Activated CD8-positive, alpha-beta memory T cell treated with anti-CD3 and anti-CD28 coated beads, Interleukin-2, amount 10 ng/mL, durations not matched to agents 7 days and 5 days (primary cell): ENCODE measurements at regions not wholly inside any gene's neighbourhood (a gene's known extent, or its start where the extent isn't known, plus 50 kb on each side); places are given as distances from the start of the nearest gene placed in this dataset.

ENCODE experiments used
- ATAC-seq: fragments of 150-1000 bp; cut with Tn5 transposase; one replicate; pipeline ENCODE4 v1.10.0; 2021; ENCODE audit warnings: moderate library complexity
- CTCF ChIA-PET: fragments of 350-600 bp; sonication (Branson Sonifier 250); formaldehyde crosslinking; loops from one replicate; lab custom pipeline; 2021; ENCODE audit warnings: antibody characterized with exemption; lab: Charles Lee
- DNase-seq: peaks from one replicate; pipeline ENCODE4 v3.0.0-alpha.2; 2020
- H3K27ac Mint-ChIP-seq: one replicate; pipeline ENCODE4 v1.8.0; 2021; ENCODE audit warnings: mild to moderate bottlenecking, mixed read lengths
- H3K27me3 Mint-ChIP-seq: one replicate; pipeline ENCODE4 v1.8.0; 2021; ENCODE audit warnings: mixed read lengths
- H3K36me3 Mint-ChIP-seq: one replicate; pipeline ENCODE4 v1.8.0; 2021; ENCODE audit warnings: mild to moderate bottlenecking, mixed read lengths
- H3K4me1 Mint-ChIP-seq: one replicate; pipeline ENCODE4 v1.8.0; 2021; ENCODE audit warnings: mixed read lengths
- H3K4me3 Mint-ChIP-seq: one replicate; pipeline ENCODE4 v1.8.0; 2021; ENCODE audit warnings: mild to moderate bottlenecking, moderate library complexity, mixed read lengths
- H3K9me3 Mint-ChIP-seq: one replicate; pipeline ENCODE4 v1.8.0; 2022; ENCODE audit warnings: low read depth, mixed read lengths

- no peak for ATAC-seq
- CTCF ChIA-PET, result no interaction called here
- no peaks in the 10 kb centered on the region for H3K27me3 Mint-ChIP-seq
- no peaks in the 10 kb centered on the region for H3K4me1 Mint-ChIP-seq
- H3K36me3 Mint-ChIP-seq, result no peaks in the 10 kb centered on the region
- H3K27ac Mint-ChIP-seq, result no peak overlapping the region
- no peak for DNase-seq
- H3K9me3 Mint-ChIP-seq, result no peaks in the 10 kb centered on the region
- no peak overlapping the region for H3K4me3 Mint-ChIP-seq
Observed at GRCh38 chr10:78952030-78952429, 116.7 kb upstream of the ZMIZ1 start.

- no peak overlapping the region for H3K27ac Mint-ChIP-seq
- no peaks in the 10 kb centered on the region for H3K36me3 Mint-ChIP-seq
- no peak overlapping the region for H3K4me3 Mint-ChIP-seq
- no peaks in the 10 kb centered on the region for H3K27me3 Mint-ChIP-seq
- no peaks in the 10 kb centered on the region for H3K9me3 Mint-ChIP-seq
- H3K4me1 Mint-ChIP-seq, result no peaks in the 10 kb centered on the region
- ATAC-seq (no peak), DNase-seq (no peak)
- CTCF ChIA-PET, result no interaction called here
Observed at GRCh38 chr10:78952686-78953085, 116.1 kb upstream of the ZMIZ1 start.

- no peak overlapping the region for H3K27ac Mint-ChIP-seq
- H3K36me3 Mint-ChIP-seq, result no peaks in the 10 kb centered on the region
- H3K27me3 Mint-ChIP-seq, result no peaks in the 10 kb centered on the region
- DNase-seq (no peak), ATAC-seq (peak; percentile 12)
- CTCF ChIA-PET, result no interaction called here
- H3K4me1 Mint-ChIP-seq, result no peaks in the 10 kb centered on the region
- H3K9me3 Mint-ChIP-seq, result no peaks in the 10 kb centered on the region
- no peak overlapping the region for H3K4me3 Mint-ChIP-seq
Observed at GRCh38 chr10:78953113-78953798, 115.5 kb upstream of the ZMIZ1 start.

GRCh38 chr10:78953799-78954297, 114.9 kb upstream of the ZMIZ1 start:
- Mint-ChIP-seq H3K27ac (no peak overlapping the region), H3K36me3 (no peaks in the 10 kb centered on the region), H3K9me3 (no peaks in the 10 kb centered on the region), H3K27me3 (no peaks in the 10 kb centered on the region), H3K4me1 (no peaks in the 10 kb centered on the region), H3K4me3 (no peak overlapping the region)
- ATAC-seq (no peak), DNase-seq (no peak)
- CTCF ChIA-PET, result interaction anchor here (1.4 kb wide), 1 partner anchor 242 kb away, joined by 3 read pairs; no protein-coding TSS in a partner anchor

GRCh38 chr10:78954689-78955088, 114.1 kb upstream of the ZMIZ1 start:
- Mint-ChIP-seq H3K4me1 (no peaks in the 10 kb centered on the region), H3K4me3 (no peak overlapping the region), H3K36me3 (no peaks in the 10 kb centered on the region), H3K27me3 (no peaks in the 10 kb centered on the region), H3K27ac (no peak overlapping the region), H3K9me3 (no peaks in the 10 kb centered on the region)
- DNase-seq, result no peak
- CTCF ChIA-PET, result interaction anchor here (1.1 to 1.4 kb wide), 2 partner anchors 20 to 241 kb away, joined by 3 read pairs; no protein-coding TSS in a partner anchor
- ATAC-seq, result no peak

GRCh38 chr10:78955206-78955605, 113.6 kb upstream of the ZMIZ1 start:
- Mint-ChIP-seq H3K27me3 (no peaks in the 10 kb centered on the region), H3K27ac (no peak overlapping the region), H3K4me3 (no peak overlapping the region), H3K9me3 (no peaks in the 10 kb centered on the region), H3K4me1 (no peaks in the 10 kb centered on the region), H3K36me3 (no peaks in the 10 kb centered on the region)
- CTCF ChIA-PET, result interaction anchor here (1.1 to 1.4 kb wide), 2 partner anchors 20 to 240 kb away, joined by 3 read pairs; no protein-coding TSS in a partner anchor
- DNase-seq (no peak), ATAC-seq (no peak)

- no peak overlapping the region for H3K4me3 Mint-ChIP-seq
- no peak for DNase-seq
- CTCF ChIA-PET, result no interaction called here
- no peak for ATAC-seq
- no peaks in the 10 kb centered on the region for H3K27me3 Mint-ChIP-seq
- H3K4me1 Mint-ChIP-seq, result no peaks in the 10 kb centered on the region
- no peaks in the 10 kb centered on the region for H3K36me3 Mint-ChIP-seq
- H3K27ac Mint-ChIP-seq, result no peak overlapping the region
- no peaks in the 10 kb centered on the region for H3K9me3 Mint-ChIP-seq
Observed at GRCh38 chr10:78956391-78956790, 112.4 kb upstream of the ZMIZ1 start.

GRCh38 chr10:78957471-78958039, 111.2 kb upstream of the ZMIZ1 start:
- Mint-ChIP-seq H3K9me3 (no peaks in the 10 kb centered on the region), H3K36me3 (no peaks in the 10 kb centered on the region), H3K27ac (no peak overlapping the region), H3K4me1 (no peaks in the 10 kb centered on the region), H3K27me3 (no peaks in the 10 kb centered on the region), H3K4me3 (no peak overlapping the region)
- DNase-seq, result no peak
- CTCF ChIA-PET, result no interaction called here
- no peak for ATAC-seq

- ATAC-seq (no peak), DNase-seq (no peak)
- Mint-ChIP-seq H3K4me1 (no peaks in the 10 kb centered on the region), H3K36me3 (no peaks in the 10 kb centered on the region), H3K9me3 (no peaks in the 10 kb centered on the region), H3K27me3 (no peaks in the 10 kb centered on the region), H3K27ac (no peak overlapping the region), H3K4me3 (no peak overlapping the region)
- CTCF ChIA-PET, result no interaction called here
Observed at GRCh38 chr10:78959217-78959923, 109.4 kb upstream of the ZMIZ1 start.

GRCh38 chr10:78959924-78960285, 108.9 kb upstream of the ZMIZ1 start:
- Mint-ChIP-seq H3K9me3 (no peaks in the 10 kb centered on the region), H3K36me3 (no peaks in the 10 kb centered on the region), H3K27ac (no peak overlapping the region), H3K4me1 (no peaks in the 10 kb centered on the region), H3K4me3 (no peak overlapping the region), H3K27me3 (no peaks in the 10 kb centered on the region)
- DNase-seq (no peak), ATAC-seq (no peak)
- CTCF ChIA-PET, result no interaction called here

GRCh38 chr10:78960316-78960800, 108.4 kb upstream of the ZMIZ1 start:
- CTCF ChIA-PET, result interaction anchor here (1.1 kb wide), 1 partner anchor 821 kb away, joined by 3 read pairs; no protein-coding TSS in a partner anchor
- no peaks in the 10 kb centered on the region for H3K36me3 Mint-ChIP-seq

GRCh38 chr10:78961760-78962159, 107.0 kb upstream of the ZMIZ1 start:
- no peaks in the 10 kb centered on the region for H3K4me1 Mint-ChIP-seq
- CTCF ChIA-PET, result interaction anchor here (0.8 to 1.4 kb wide), 3 partner anchors 13 to 234 kb away, joined by 3 to 5 read pairs (median 3); no protein-coding TSS in a partner anchor

More at GRCh38 chr10:78960316-78960800, 108.4 kb upstream of the ZMIZ1 start:
- Mint-ChIP-seq H3K4me1 (no peaks in the 10 kb centered on the region), H3K4me3 (no peak overlapping the region), H3K27ac (no peak overlapping the region), H3K9me3 (no peaks in the 10 kb centered on the region), H3K27me3 (no peaks in the 10 kb centered on the region)
- ATAC-seq, result no peak
- no peak for DNase-seq

More at GRCh38 chr10:78961760-78962159, 107.0 kb upstream of the ZMIZ1 start:
- Mint-ChIP-seq H3K36me3 (no peaks in the 10 kb centered on the region), H3K4me3 (no peak overlapping the region), H3K27me3 (no peaks in the 10 kb centered on the region), H3K9me3 (no peaks in the 10 kb centered on the region), H3K27ac (no peak overlapping the region)
- DNase-seq (no peak), ATAC-seq (no peak)
